ENCODE measurements at regions not wholly inside any gene's neighbourhood (a gene's known extent, or its start where the extent isn't known, plus 50 kb on each side); places are given as distances from the start of the nearest gene placed in this dataset.

GRCh38 chr11:45432910-45433309, 146.8 kb upstream of the SYT13 start:
- no peak overlapping the region for H2BK120ac ChIP-seq (ENCODE audit: low read depth, low read length)
- ATAC-seq (ENCODE audit: low read depth) (no peak), DNase-seq (no peak)
- H2AK5ac ChIP-seq (ENCODE audit: low read depth, low read length) = no peak overlapping the region
- H3K36me3 ChIP-seq (ENCODE audit: control insufficient read depth, insufficient read depth, low read length) = no peaks in the 10 kb centered on the region
- H3K27ac ChIP-seq (ENCODE audit: insufficient read depth, low read length) = no peak overlapping the region
- no peak overlapping the region for H2BK20ac ChIP-seq (ENCODE audit: low read depth, low read length)
- H3K27me3 ChIP-seq (ENCODE audit: control insufficient read depth, insufficient read depth, low read length) = peaks cover 13% of the 10 kb centered on the region
- no peak overlapping the region for H4K91ac ChIP-seq (ENCODE audit: insufficient read depth, low read depth, low read length)
- no peak overlapping the region for H3K4ac ChIP-seq (ENCODE audit: low read depth, low read length)
- no peaks in the 10 kb centered on the region for H3K4me1 ChIP-seq (ENCODE audit: control insufficient read depth, insufficient read depth, low read length)
- no peak overlapping the region for H3K9ac ChIP-seq (ENCODE audit: low read depth, low read length)
- no peak overlapping the region for H3K23ac ChIP-seq (ENCODE audit: low read depth, low read length)
- ChIA-PET POLR2A (ENCODE audit: unreplicated experiment) (no interaction called here), CTCF (no interaction called here)
- no peak overlapping the region for H3K56ac ChIP-seq (ENCODE audit: extremely low read depth, insufficient read depth, low read length)
- no peaks in the 10 kb centered on the region for H3K79me1 ChIP-seq (ENCODE audit: low read depth in 1 of 2, low read length in 2 of 2)
- H4K5ac ChIP-seq (ENCODE audit: low read depth, low read length) = no peak overlapping the region
- no peak overlapping the region for H2AFZ ChIP-seq (replicated peaks; ENCODE audit: low read length, poor library complexity)
- no peak overlapping the region for H3K4me3 ChIP-seq (ENCODE audit: insufficient read depth, low read depth, low read length)
- no peak overlapping the region for H3K4me2 ChIP-seq (ENCODE audit: low read depth, low read length)
- WGBS, 2 experiments (ENCODE audit: extremely low coverage in 2 of 2, insufficient read length in 1 of 2) = no CpG with 5 or more reads among the region's 6 CpGs
- TF ChIP-seq MAFK (IDR thresholded peaks at IDR 0.05; ENCODE audit: low read depth, low read length) (peak; percentile 56), FOS (IDR thresholded peaks at IDR 0.05; ENCODE audit: low read depth, low read length) (no peak)
- dilution Hi-C loops (cut with HindIII; ENCODE audit: low sequenced_read_pairs, unreplicated experiment) = no loop called here
- in situ Hi-C loops (cut with MboI; ENCODE audit: low sequenced_read_pairs) = no loop called here
- no peaks in the 10 kb centered on the region for H3K9me1 ChIP-seq (ENCODE audit: insufficient read depth, low read length)
- no peak overlapping the region for H3K18ac ChIP-seq (ENCODE audit: low read depth, low read length)
- H2BK5ac ChIP-seq (ENCODE audit: low read depth, low read length, poor library complexity, severe bottlenecking) = no peak overlapping the region
- no peak overlapping the region for H2AK9ac ChIP-seq (replicated peaks; ENCODE audit: low read depth, low read length, poor library complexity)
- intact Hi-C loops (cut with micrococcal nuclease) = no loop called here
- no peaks in the 10 kb centered on the region for H4K20me1 ChIP-seq (ENCODE audit: insufficient read depth, low read length)
- no peak overlapping the region for H2BK15ac ChIP-seq (ENCODE audit: low read depth, low read length)
- H4K8ac ChIP-seq (ENCODE audit: low read depth in 2 of 2, low read length in 2 of 2) = no peak overlapping the region
- BruUV-seq (replicated peaks) = no TSS peak
- no peaks in the 10 kb centered on the region for H3K9me3 ChIP-seq (ENCODE audit: control insufficient read depth, insufficient read depth, low read length)
- H3K14ac ChIP-seq (replicated peaks; ENCODE audit: low read depth, low read length) = no peak overlapping the region

Data from IMR-90 (cell line).